ENCODE measurements at regions not wholly inside any gene's neighbourhood (a gene's known extent, or its start where the extent isn't known, plus 50 kb on each side); places are given as distances from the start of the nearest gene placed in this dataset.

DNA sequence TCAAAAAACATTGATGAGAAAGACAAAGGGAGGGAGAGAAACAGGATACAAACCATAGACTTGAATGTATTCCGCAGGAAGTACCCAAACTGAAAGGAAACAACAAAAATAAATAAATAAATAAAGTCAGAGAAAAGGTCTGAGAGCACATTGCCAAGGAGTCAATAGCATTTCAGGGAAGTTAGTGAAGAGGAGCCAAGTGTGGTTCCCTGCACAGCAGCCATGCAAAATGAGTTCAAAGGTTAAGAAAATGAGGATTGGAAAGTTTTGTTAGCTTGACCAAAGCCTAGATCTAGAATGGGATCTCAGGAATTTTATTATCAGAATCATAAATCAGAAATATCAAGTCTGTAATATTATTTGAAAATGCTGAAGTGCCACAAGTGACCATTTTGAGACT lies 700.0 kb downstream of the MAFB start:
- TF ChIP-seq, protein P1, sequence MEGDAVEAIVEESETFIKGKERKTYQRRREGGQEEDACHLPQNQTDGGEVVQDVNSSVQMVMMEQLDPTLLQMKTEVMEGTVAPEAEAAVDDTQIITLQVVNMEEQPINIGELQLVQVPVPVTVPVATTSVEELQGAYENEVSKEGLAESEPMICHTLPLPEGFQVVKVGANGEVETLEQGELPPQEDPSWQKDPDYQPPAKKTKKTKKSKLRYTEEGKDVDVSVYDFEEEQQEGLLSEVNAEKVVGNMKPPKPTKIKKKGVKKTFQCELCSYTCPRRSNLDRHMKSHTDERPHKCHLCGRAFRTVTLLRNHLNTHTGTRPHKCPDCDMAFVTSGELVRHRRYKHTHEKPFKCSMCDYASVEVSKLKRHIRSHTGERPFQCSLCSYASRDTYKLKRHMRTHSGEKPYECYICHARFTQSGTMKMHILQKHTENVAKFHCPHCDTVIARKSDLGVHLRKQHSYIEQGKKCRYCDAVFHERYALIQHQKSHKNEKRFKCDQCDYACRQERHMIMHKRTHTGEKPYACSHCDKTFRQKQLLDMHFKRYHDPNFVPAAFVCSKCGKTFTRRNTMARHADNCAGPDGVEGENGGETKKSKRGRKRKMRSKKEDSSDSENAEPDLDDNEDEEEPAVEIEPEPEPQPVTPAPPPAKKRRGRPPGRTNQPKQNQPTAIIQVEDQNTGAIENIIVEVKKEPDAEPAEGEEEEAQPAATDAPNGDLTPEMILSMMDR (IDR thresholded peaks at IDR 0.05): no peak
- no peak for TF ChIP-seq POLR2A (IDR thresholded peaks at IDR 0.05)
- TF ChIP-seq EP300 (IDR thresholded peaks at IDR 0.05): no peak
- TF ChIP-seq POLR2AphosphoS5 (IDR thresholded peaks at IDR 0.05): no peak
